H1 (cell line): ENCODE measurements at regions not wholly inside any gene's neighbourhood (a gene's known extent, or its start where the extent isn't known, plus 50 kb on each side); places are given as distances from the start of the nearest gene placed in this dataset.
A peak's percentile ranks its signal among the peaks of the same experiment; 100 is the strongest.

Experiments
- CREB1 ChIP-seq: IDR thresholded peaks from 2 replicates; pipeline ENCODE4 v1.6.1; 2012; ENCODE audit warnings: inconsistent platforms
- FOSL1 ChIP-seq: IDR thresholded peaks from 2 replicates; pipeline ENCODE4 v1.6.1; 2011; ENCODE audit warnings: mild to moderate bottlenecking, low read depth, low read length, moderate library complexity; ENCODE audit not compliant: insufficient read depth
- GTF2F1 ChIP-seq: IDR thresholded peaks from 2 replicates; pipeline ENCODE4 v1.6.1; 2012; ENCODE audit warnings: low read depth, low read length, improper control_type of control experiment, borderline replicate concordance
- KDM5A ChIP-seq: fragments of 200-600 bp; IDR thresholded peaks from 2 replicates; pipeline ENCODE4 v1.7.1; 2012; ENCODE audit warnings: mild to moderate bottlenecking, low read length, inconsistent platforms, mixed read lengths
- RAD21 ChIP-seq, 2 experiments: IDR thresholded peaks in 1 of 2; conservative IDR thresholded peaks in 1 of 2; 2 replicates each; pipeline ENCODE4 v1.6.1; 2011; ENCODE audit warnings: low read depth in 2 of 2, low read length in 2 of 2, improper control_type of control experiment in 1 of 2, inconsistent platforms in 1 of 2, mild to moderate bottlenecking in 1 of 2, moderate library complexity in 1 of 2
- RNF2 ChIP-seq: fragments of 200-900, 300-1000 bp; sonication (generic); IDR thresholded peaks from 2 replicates; pipeline ENCODE4 v1.7.1; 2016; ENCODE audit warnings: borderline replicate concordance, low read depth, mild to moderate bottlenecking, antibody characterized with exemption, low read length; ENCODE audit not compliant: poor library complexity, severe bottlenecking; ENCODE audit errors: missing control alignments
- TCF12 ChIP-seq: IDR thresholded peaks from 2 replicates; pipeline ENCODE4 v1.6.1; 2011; ENCODE audit warnings: low read depth, mild to moderate bottlenecking, low read length
- ZNF274 ChIP-seq: IDR thresholded peaks from 2 replicates; pipeline ENCODE4 v1.7.0; 2012; ENCODE audit warnings: low read length, borderline replicate concordance; ENCODE audit errors: extremely low read depth
- TF ChIP-seq, protein P1 (sequence below): fragments of 300-600 bp; sonication (generic); IDR thresholded peaks from 2 replicates; pipeline ENCODE4 v1.7.1; 2012; ENCODE audit warnings: low read length, moderate library complexity, mild to moderate bottlenecking, inconsistent platforms; ENCODE audit not compliant: insufficient replicate concordance
- TF ChIP-seq, protein P2 (sequence below): IDR thresholded peaks from 2 replicates; pipeline ENCODE4 v1.6.1; 2012; ENCODE audit warnings: low read length, inconsistent platforms

DNA sequence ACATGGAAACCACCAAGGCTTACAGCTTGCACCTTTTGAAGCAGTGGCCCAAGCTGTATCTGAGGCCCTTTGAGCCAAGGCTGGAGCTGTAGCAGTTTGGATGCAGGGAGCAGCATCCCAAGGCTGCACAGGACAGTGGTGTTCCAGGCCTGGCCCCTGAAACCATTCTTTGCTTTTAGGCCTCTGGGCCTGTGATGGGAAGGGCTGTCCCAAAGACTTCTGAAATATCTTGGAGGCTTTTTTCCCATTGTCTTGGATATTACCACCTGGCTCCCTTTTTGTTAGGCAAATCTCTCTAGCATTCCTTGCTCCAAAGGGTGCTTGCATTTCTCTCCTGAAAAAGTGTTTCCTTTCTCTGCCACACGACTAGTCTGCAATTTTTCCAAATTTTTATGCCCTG is 302.8 kb upstream of the MDFIC2 start (continued):
- TF ChIP-seq, protein P1, sequence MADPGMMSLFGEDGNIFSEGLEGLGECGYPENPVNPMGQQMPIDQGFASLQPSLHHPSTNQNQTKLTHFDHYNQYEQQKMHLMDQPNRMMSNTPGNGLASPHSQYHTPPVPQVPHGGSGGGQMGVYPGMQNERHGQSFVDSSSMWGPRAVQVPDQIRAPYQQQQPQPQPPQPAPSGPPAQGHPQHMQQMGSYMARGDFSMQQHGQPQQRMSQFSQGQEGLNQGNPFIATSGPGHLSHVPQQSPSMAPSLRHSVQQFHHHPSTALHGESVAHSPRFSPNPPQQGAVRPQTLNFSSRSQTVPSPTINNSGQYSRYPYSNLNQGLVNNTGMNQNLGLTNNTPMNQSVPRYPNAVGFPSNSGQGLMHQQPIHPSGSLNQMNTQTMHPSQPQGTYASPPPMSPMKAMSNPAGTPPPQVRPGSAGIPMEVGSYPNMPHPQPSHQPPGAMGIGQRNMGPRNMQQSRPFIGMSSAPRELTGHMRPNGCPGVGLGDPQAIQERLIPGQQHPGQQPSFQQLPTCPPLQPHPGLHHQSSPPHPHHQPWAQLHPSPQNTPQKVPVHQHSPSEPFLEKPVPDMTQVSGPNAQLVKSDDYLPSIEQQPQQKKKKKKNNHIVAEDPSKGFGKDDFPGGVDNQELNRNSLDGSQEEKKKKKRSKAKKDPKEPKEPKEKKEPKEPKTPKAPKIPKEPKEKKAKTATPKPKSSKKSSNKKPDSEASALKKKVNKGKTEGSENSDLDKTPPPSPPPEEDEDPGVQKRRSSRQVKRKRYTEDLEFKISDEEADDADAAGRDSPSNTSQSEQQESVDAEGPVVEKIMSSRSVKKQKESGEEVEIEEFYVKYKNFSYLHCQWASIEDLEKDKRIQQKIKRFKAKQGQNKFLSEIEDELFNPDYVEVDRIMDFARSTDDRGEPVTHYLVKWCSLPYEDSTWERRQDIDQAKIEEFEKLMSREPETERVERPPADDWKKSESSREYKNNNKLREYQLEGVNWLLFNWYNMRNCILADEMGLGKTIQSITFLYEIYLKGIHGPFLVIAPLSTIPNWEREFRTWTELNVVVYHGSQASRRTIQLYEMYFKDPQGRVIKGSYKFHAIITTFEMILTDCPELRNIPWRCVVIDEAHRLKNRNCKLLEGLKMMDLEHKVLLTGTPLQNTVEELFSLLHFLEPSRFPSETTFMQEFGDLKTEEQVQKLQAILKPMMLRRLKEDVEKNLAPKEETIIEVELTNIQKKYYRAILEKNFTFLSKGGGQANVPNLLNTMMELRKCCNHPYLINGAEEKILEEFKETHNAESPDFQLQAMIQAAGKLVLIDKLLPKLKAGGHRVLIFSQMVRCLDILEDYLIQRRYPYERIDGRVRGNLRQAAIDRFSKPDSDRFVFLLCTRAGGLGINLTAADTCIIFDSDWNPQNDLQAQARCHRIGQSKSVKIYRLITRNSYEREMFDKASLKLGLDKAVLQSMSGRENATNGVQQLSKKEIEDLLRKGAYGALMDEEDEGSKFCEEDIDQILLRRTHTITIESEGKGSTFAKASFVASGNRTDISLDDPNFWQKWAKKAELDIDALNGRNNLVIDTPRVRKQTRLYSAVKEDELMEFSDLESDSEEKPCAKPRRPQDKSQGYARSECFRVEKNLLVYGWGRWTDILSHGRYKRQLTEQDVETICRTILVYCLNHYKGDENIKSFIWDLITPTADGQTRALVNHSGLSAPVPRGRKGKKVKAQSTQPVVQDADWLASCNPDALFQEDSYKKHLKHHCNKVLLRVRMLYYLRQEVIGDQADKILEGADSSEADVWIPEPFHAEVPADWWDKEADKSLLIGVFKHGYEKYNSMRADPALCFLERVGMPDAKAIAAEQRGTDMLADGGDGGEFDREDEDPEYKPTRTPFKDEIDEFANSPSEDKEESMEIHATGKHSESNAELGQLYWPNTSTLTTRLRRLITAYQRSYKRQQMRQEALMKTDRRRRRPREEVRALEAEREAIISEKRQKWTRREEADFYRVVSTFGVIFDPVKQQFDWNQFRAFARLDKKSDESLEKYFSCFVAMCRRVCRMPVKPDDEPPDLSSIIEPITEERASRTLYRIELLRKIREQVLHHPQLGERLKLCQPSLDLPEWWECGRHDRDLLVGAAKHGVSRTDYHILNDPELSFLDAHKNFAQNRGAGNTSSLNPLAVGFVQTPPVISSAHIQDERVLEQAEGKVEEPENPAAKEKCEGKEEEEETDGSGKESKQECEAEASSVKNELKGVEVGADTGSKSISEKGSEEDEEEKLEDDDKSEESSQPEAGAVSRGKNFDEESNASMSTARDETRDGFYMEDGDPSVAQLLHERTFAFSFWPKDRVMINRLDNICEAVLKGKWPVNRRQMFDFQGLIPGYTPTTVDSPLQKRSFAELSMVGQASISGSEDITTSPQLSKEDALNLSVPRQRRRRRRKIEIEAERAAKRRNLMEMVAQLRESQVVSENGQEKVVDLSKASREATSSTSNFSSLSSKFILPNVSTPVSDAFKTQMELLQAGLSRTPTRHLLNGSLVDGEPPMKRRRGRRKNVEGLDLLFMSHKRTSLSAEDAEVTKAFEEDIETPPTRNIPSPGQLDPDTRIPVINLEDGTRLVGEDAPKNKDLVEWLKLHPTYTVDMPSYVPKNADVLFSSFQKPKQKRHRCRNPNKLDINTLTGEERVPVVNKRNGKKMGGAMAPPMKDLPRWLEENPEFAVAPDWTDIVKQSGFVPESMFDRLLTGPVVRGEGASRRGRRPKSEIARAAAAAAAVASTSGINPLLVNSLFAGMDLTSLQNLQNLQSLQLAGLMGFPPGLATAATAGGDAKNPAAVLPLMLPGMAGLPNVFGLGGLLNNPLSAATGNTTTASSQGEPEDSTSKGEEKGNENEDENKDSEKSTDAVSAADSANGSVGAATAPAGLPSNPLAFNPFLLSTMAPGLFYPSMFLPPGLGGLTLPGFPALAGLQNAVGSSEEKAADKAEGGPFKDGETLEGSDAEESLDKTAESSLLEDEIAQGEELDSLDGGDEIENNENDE: peak; percentile 80
- peak in 1 of 2 experiments; percentile 11; a peak in 1 of 4 replicates for TF ChIP-seq RAD21 (IDR thresholded peaks at IDR 0.05 in 1 of 2, conservative IDR thresholded peaks at IDR 0.05 in 1 of 2; ENCODE audit: low read depth in 2 of 2, low read length in 2 of 2)
- TF ChIP-seq RNF2: no peak
- TF ChIP-seq CREB1: no peak
- TF ChIP-seq GTF2F1: no peak
- TF ChIP-seq, protein P2, sequence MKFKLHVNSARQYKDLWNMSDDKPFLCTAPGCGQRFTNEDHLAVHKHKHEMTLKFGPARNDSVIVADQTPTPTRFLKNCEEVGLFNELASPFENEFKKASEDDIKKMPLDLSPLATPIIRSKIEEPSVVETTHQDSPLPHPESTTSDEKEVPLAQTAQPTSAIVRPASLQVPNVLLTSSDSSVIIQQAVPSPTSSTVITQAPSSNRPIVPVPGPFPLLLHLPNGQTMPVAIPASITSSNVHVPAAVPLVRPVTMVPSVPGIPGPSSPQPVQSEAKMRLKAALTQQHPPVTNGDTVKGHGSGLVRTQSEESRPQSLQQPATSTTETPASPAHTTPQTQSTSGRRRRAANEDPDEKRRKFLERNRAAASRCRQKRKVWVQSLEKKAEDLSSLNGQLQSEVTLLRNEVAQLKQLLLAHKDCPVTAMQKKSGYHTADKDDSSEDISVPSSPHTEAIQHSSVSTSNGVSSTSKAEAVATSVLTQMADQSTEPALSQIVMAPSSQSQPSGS: no peak
- TF ChIP-seq FOSL1: no peak
- TF ChIP-seq KDM5A: no peak
- peak; percentile 98 for TF ChIP-seq TCF12
- TF ChIP-seq ZNF274: no peak
